GF-D8 (cell line): ENCODE measurements at regions not wholly inside any gene's neighbourhood (a gene's known extent, or its start where the extent isn't known, plus 50 kb on each side); places are given as distances from the start of the nearest gene placed in this dataset.
"Not testable (repeated sequence)": the region's sequence is repeated elsewhere in the genome, so short reads cannot be mapped to it uniquely, and the experiment has no call there.

Experiments used
- DNase-seq: peaks from one replicate; lab custom pipeline; 2025; lab: John Stamatoyannopoulos, UW

DNA sequence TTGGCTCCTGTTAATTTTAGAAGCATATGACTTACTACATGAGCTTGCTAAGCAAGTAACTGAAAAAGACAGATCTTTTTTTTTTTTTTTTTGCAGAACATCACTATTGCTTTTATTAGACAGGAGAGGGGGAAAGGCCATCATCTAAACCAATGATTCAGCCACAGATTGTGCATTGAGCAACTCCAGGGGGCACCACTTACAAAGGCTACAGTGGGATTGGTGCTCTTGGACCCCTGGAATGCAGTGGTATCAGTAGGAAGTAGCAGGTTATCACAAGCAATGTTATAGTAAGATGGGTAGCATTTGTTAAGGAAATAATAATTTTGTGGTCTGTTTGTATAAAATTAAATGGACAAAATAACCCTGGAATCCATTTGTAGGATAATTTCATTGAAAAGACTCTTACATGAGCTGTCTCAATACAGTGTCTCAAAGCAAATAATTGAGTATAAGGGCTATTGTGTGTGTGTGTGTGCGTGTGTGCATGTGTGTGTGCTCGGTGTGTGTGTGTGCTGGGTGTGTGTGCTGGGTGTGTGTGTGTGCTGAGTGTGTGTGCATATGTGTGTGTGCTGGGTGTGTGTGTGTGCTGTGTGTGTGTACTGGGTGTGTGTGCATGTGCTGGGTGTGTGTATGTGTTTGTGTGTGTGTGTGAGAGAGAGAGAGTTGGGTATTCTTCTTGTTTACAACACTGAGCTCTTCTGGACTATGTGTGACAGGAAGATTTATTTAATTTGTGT lies 296.3 kb downstream of the PCDH7 start:
- DNase-seq, result no peak

DNA sequence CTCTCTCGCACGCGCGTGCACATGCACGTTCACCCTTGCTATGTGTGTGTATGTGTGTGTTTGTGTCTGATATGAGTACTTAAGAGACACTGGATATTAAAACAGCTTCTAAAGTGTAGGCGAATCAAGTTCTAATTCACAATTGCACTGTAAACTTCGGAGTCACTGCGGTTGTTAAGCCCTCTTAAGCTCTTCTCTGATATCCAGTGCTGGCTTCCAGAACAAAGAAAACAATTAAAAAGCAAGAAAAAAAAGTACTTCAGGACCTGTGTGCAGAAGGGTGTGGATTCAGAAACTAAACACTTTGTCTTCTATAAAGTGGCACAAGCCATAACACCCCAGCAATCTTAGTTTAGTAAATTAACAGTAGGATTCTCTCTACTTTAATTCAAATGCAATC lies 300.2 kb downstream of the PCDH7 start:
- DNase-seq, result no peak

DNA sequence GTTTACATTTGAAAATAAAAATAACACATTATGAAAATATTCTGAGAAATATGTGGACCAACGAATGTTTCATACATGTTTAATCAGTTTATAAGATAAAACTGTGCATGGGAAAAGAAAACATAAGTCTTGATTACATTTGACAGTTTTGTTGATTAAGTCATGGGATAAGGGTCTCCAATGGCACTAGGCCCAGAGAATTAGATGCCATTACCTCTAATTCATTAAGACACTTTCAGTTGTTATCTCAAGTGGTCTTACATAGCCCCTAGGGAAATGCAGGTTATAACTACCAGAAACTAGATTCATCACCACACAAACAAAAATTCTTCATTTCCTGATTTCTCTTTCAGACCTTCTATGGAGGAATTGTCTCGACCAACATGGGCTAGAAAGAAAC lies 300.8 kb downstream of the PCDH7 start:
- DNase-seq, result no peak

DNA sequence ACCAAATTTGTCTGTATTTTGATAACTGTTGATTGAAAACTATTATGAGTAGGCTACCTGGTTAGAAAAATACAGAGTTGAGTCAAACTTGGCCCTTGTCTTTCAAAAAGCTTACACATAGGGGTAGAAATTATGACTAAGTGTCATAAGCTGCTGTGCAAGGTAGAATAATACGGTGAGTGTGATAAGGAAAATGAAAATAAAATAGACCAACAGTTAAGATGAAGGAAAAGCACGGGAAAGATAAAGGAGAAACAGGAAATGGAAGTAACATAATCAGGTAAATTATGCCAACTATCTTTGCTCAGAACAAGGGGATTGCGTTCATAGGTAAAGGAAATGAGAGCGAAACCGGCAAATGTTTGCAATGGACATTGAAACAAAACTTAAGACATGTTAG lies 302.5 kb downstream of the PCDH7 start:
- DNase-seq, result no peak

DNA sequence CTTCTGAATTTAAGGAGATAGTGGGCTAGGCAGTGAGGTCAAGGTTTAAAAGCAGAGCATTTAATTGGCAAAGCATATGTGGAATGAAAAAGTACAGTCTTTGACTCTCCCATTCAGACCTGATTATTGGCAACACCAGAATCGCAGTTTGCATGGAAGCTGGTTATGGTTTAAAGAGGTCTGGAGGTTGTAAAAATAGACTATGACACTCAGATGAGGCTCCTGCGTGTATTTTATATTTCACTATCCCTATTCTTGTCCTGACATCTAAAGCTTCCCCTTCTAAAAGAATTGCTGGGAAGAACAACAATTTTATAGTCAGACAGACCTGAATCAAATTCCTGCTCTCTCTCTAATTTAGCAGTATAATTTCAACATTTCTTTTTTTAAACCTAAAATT lies 302.9 kb downstream of the PCDH7 start:
- DNase-seq, result no peak

DNA sequence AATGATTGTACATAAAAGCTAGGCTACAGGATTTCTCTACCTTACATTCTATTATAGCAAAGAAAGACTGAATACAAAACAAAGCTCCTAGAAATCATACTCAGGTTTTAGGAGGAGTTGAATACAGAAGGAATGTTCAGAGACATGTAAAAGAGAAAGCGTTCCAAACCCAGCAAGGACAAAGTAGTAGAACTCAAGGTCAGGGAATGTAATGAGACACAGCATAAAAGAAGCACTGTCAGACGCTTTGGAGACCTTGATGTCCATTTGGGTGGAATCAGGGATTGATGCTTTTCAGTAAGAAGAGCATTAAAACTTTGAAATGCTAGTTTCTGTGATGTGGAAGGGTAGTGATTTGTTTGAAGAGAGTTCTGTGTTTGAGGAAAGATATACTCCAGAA lies 303.6 kb downstream of the PCDH7 start:
- no peak for DNase-seq

DNA sequence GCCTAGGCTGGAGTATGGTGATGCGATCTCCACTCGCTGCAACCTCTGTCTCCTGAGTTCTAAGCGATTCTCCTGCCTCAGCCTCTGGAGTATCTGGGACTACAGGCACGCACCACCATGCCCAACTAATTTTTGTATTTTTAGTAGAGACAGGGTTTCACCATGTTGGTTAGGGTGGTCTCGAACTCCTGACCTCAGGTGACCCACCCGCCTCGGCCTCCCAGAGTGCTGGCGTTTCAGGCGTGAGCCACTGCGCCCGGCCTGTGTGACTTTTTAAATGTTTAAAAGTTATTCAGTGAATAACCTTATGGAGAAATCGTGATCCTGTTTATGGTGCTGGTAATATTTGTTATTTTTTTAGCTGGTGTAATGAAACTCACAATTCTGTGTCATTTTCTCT lies 304.6 kb downstream of the PCDH7 start:
- DNase-seq, result not testable (repeated sequence)

DNA sequence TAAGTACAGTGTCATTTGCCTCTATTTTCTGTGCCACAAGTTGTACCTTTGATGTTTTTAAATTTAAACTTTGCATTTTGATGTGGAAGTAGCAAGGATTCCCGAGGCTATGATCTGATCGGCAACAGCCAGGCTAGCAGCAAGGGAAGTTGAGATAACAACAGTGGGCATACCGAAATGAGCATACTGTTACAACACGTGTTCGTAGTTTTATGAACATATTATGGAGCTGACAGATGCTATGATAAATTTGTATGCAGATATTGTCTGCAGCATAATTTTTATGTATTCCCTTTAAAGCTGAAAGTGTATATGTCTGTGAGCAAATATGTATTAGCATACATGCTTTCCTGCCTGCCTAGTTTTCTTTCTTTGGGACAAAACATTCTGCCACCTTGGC lies 306.1 kb downstream of the PCDH7 start:
- no peak for DNase-seq

DNA sequence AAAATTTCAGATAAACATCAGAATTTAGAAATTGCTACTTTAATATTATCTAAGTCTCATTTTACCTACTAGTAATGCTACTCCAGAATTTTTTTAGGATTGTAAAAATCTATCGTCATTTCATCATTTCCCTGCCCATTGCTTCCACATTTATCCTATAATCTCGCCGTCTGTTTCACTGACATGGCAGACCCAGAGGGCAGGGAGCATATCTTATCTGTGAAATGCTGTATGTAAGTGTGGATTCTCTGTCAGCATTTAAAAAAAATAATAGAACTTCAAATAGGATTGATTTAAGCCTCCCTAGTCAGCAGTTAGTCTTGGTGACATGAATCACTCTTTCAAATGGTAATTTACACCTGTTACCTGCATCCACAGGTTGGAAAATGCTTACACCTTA lies 314.4 kb downstream of the PCDH7 start:
- no peak for DNase-seq

DNA sequence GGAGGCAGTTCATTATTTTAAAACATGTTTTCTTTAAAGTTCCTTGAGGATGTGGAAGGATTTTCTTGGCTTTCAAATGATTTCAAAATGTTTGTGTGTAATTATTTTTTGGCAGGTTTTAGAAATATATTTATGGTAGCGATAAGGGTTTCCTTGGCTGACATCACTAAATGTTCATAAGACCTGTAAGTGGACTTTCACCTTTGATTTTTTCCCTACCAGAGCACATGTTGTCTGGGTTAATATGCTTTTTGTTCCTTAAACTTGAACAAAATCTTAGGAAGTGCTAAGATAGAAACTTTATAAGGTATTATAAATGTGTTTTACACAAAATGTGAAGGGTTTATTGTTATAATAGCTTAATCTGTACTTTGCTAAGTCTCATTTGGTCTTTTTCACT lies 315.6 kb downstream of the PCDH7 start:
- DNase-seq, result no peak

DNA sequence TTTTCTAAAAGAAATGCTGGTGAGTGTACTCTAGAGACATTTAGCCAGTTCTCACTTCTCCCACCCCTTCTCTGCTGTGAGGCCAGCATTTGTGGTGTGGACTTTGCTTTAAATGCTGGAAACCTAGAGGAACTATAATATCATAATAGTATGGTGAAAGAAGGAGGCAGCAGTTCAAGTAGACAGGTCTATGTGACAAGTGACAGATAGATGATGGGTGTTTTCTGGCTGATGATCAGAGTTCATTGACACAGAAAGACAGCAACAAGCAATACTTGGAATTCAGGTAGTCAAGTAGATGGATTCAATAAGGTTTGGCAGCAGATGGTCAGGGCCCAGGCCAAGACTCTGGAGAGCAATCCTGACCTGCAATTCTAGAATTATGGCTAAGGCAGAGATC lies 317.5 kb downstream of the PCDH7 start:
- no peak for DNase-seq

DNA sequence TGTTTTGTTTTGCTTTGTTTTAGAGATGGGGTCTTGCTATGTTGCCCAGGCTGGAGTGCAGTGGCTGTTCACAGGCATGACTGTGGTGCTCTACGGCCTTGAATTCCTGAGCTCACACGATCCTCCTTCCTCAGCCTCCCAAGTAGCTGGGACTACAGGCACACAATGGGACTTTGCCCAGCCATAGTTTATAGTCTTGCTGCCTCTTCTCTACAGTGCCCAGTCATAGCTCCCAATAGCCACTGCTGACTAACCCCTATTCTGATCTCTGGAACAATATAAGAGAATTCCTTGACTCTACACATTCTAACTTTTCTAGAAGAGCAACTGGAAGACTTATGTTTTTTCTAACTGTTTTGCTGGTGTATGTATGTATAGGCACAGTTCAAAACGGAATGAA lies 319.2 kb downstream of the PCDH7 start:
- no peak for DNase-seq

DNA sequence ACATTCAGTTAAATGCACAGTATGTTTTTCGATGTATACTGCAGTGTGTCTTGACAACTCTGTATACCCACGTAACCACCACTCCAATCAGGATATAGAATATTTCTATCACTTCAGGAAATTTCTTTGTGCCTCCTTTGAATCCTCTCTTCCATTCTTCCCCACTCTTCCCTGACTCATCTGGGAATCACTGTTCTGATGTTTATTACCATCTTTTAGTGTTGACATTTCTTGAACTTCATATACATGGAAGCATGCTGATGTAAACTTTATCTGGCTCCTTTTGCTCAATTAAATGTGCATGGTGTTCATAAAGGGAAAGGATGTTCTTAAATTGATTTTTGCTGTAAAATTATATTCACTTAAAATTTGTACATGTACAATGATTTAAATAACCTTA lies 319.9 kb downstream of the PCDH7 start:
- DNase-seq, result no peak

DNA sequence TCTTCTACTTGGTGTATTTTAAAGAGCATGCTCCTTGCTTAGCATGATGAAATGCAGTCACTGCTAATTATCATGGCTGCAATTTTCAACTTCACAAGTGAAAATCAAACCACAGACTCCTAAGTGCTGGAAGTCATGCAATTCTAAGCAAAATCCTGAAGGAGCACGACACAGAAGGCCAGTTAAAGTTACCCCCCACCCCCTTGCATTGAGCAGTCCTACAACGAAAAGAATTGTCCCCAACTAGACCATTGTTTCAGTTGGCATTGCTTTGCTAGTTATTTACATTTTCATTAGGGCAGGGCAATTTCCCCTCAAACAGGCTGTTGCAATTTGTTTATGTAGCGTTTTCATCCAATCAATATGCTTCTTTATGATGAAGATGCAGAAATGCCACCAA lies 321.2 kb downstream of the PCDH7 start:
- DNase-seq, result no peak

DNA sequence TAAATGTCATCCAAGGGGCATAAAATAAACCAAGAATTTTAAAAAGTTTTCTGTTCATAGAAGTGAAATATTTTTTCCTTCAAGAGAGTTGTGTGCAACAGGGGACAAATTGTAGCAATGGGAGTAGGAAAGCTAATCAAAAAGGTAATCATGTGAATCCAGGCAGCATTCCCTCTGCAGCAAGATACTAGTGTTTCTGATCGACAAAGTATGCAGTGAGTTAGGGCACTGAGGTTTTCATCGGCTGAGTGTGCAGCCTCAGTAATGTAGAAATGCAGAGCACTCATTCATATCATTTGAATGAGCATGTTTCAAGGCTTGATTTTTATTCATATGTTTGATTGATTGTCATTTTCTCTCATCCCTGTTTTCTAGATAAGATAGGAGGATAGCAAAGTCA lies 321.7 kb downstream of the PCDH7 start:
- DNase-seq, result no peak

DNA sequence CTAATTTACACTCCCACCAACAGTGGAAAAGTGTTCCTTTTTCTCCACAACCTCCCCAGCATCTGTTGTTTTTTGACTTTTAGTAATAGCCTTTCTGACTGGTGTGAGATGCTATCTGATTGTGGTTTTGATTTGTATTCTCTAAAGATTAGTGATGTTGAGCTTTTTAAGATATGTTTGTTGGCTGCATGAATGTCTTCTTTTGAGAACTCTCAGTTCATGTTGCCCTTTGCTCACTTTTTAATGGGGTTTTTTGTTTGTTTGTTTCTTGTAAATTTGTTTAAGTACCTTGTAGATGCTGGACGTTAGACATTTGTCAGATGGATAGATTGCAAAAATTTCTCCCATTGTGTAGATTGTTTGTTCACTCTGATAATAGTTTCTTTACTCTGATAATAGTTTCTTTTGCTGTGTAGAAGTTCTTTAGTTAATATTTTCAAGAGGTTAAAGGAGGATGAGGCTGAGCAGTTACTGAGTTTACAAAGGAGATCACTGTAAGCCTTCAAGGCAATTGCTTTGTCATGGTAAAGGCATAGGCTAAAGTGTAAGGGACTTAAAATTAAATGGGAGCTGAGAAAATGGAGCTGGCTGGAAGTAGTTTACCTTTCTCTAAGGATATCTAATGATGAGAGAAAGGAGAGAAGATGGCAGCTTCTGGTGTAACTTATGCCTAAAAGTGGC lies 323.4 kb downstream of the PCDH7 start:
- DNase-seq, result no peak

DNA sequence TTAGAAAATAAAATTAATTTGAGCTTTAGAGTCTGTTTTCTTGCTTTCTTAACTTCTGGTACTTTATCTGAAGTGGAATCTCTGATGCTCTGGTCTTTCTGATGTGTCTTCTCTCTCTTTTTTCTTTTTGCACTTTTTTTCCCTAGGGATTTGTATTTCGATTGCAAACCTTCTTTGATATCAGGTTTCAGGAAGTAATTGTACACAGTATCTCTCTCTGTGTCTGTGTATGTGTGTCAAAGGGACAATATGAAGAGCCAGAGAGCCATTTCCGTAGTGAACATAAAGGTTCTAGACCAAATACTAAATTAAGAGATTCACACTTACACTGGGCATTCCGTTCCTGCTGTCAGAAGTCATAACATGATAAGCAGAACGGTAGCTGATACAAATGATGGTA lies 325.0 kb downstream of the PCDH7 start:
- DNase-seq, result no peak

DNA sequence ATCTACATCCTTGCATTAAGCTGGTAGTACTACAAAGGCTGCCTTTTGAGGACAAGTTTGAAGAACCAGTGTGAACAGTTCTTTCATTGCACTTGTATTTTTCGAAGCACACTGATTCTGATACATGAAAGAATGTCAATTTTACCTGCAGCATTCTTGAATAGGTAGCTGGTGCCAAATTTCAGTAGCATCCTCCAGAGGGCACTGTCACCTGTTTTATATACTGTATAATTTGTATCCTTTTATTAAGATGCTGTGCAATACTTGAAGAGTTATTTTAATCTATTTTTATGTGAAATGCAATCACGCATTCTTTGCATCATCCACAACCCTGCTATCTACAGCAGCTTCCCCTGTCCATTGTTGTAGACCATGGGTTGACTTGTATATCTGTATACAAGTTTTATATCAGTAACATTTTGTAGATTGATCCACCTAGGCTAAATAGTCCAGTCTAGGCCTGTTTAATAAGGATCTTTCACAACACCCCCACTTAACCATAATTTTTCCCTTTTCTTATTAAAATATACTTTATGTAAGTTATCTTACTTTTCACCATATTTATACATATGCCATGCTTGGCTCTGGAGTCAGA lies 325.7 kb downstream of the PCDH7 start:
- DNase-seq, result no peak

DNA sequence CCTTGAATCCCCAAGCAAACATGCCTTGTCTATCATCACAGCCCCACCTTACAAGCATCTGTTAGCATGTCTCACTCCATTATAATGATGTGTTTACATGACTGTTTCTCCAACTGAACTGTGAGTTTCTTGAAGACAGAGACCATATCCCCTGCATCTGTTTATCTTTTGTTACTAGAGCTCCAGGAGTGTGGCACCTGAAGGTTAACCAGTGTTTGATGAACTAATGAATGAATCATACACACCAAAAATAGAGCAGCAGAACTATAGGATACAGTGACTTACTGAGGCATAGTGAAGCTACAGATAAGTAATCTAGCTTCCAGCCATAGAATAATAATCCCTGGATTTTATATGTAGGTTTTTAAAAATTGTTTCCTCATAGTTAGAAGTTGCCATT lies 331.0 kb downstream of the PCDH7 start:
- no peak for DNase-seq

DNA sequence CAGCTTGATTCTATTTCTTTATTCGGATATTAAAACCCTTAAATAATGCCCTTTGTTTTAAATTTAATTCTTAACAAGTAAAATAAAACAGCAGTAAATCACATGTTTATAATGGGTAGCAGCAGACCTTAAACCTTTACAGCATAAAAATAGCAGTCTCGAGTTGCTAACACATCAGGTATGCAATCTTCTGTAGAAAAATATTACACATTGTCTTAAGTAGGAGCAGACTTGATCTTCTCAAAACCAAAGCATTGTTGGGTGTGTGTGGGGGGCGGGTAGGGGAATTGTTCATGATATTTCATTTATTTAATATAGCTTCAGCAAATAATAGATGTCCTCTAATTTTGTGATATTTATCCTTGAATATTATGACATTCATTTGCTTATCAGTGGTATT lies 331.4 kb downstream of the PCDH7 start:
- DNase-seq, result no peak

DNA sequence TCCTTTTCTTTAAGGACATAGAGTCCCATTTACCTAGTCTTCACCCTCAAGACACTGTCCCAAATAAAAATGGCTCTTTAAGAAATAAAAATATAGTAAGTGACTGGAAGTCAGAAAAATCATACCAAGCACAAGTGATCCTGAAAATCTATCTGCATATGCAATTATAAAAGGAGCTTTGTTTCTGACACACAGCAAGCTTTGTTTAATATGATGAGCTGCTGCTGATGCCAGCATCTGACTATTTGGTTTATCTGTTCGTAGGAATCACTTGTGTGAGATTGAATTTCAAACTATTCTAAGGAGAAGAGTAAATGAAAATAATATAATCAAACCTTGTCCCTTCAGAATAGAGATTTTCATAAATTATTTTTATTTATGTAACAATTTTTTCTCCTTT lies 332.4 kb downstream of the PCDH7 start:
- DNase-seq, result no peak

DNA sequence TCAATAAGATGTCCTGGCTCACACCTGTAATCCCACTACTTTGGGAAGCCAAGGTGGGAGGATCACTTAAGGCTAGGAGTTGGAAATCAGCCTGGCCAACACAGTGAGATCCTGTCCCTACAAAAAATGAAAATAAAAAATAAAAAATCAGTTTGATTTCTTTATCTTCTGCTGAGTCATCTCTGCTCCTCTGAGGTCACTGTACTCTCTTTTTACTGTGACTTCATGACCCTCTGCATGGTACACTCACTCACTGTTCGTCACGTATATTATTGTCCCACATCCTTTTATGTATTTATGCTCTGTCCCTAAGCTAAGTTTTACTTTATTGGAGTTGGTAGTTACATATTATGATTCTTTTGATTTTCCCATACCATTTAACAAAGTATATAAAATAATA lies 333.3 kb downstream of the PCDH7 start:
- no peak for DNase-seq

DNA sequence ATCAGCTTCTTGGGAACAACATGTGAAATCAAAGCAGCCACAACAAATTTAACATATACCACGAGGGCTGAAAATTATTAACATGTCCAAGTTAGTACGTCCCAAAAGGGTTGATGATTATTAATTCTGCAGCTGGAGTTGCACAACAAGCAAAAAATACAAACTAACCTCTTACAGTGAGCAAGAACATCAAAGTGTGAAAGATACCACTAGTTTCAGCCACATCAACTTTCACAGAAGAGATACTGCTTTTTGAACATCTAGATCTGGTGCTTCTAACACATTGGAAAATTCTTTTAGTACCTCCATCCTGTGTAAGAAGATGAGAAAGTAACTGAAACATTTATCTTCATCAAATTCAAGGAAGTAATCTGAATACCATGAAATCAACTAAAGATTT lies 334.1 kb downstream of the PCDH7 start:
- no peak for DNase-seq

DNA sequence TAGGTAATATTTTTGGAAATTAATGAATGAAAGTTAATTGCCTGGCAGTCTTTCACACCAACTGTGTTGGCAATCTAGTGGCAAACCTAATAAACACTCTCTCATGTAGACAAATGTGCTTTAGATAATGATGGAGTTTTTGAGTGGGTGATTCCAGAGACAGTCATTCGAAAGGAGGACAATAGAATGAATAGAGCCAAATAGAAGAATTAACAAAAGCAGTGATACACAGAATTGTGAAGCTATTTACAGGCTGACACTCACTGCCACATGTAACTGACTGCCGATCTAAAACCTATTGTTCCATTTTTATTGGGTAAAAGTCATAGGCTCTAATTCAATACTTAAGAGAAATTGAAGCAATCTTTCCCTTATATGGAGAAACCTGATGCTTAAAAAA lies 338.5 kb downstream of the PCDH7 start:
- no peak for DNase-seq
